HCT116 (cell line): ENCODE measurements at regions not wholly inside any gene's neighbourhood (a gene's known extent, or its start where the extent isn't known, plus 50 kb on each side); places are given as distances from the start of the nearest gene placed in this dataset.

Source experiments
- CTCF ChIP-seq, 3 experiments: fragments of 200-600 bp in 1 of 3; sonication (generic) in 1 of 3; IDR thresholded peaks in 2 of 3; conservative IDR thresholded peaks in 1 of 3; 2 replicates each; pipeline ENCODE4 v1.5.1; 2012 to 2017; ENCODE audit warnings: low read depth in 2 of 3, low read length in 2 of 3, antibody characterized with exemption in 1 of 3, borderline replicate concordance in 1 of 3, control low read depth in 1 of 3, mild to moderate bottlenecking in 1 of 3, mixed read lengths in 1 of 3, mixed run types in 1 of 3, moderate library complexity in 1 of 3; ENCODE audit not compliant: insufficient read depth in 1 of 3
- EGR1 ChIP-seq: IDR thresholded peaks from 2 replicates; pipeline ENCODE4 v1.6.1; 2012; ENCODE audit warnings: low read depth
- ELF1 ChIP-seq: IDR thresholded peaks from 2 replicates; pipeline ENCODE4 v1.6.1; 2012; ENCODE audit warnings: low read depth, borderline replicate concordance
- YY1 ChIP-seq: IDR thresholded peaks from 2 replicates; pipeline ENCODE4 v1.6.1; 2011; ENCODE audit warnings: low read length, low read depth, moderate library complexity, mild to moderate bottlenecking; ENCODE audit not compliant: insufficient replicate concordance; ENCODE audit errors: extremely low read depth

- TF ChIP-seq YY1 (no peak), EGR1 (no peak), CTCF (IDR thresholded peaks at IDR 0.05 in 2 of 3, conservative IDR thresholded peaks at IDR 0.05 in 1 of 3; ENCODE audit: borderline replicate concordance in 1 of 3, insufficient read depth in 1 of 3, low read depth in 2 of 3, low read length in 2 of 3) (no peak), ELF1 (no peak)
Observed at GRCh38 chr2:118387509-118387908, 299.2 kb downstream of the INSIG2 start.
